K562 (cell line): ENCODE measurements at regions not wholly inside any gene's neighbourhood (a gene's known extent, or its start where the extent isn't known, plus 50 kb on each side); places are given as distances from the start of the nearest gene placed in this dataset.

Experiments
- CBX5 ChIP-seq: IDR thresholded peaks from 2 replicates; pipeline ENCODE4 v1.6.1; 2014; ENCODE audit warnings: low read depth, borderline replicate concordance
- NFIC ChIP-seq: fragments of 450-650 bp; IDR thresholded peaks from 2 replicates; pipeline ENCODE4 v1.6.1; 2017; ENCODE audit warnings: mild to moderate bottlenecking, inconsistent platforms
- POLR2AphosphoS5 ChIP-seq: IDR thresholded peaks from 2 replicates; pipeline ENCODE4 v1.6.1; 2011; ENCODE audit warnings: mild to moderate bottlenecking, low read depth, low read length, moderate library complexity; ENCODE audit not compliant: control insufficient read depth, insufficient read depth
- ZFP36 ChIP-seq: fragments of 150-350 bp; IDR thresholded peaks from 2 replicates; pipeline ENCODE4 v1.6.1; 2018; ENCODE audit warnings: low read length, low read depth; ENCODE audit not compliant: partially characterized antibody
- TF ChIP-seq, protein P1 (sequence below), 3 experiments: IDR thresholded peaks in 2 of 3; conservative IDR thresholded peaks in 1 of 3; 2 replicates each; pipeline ENCODE4 v1.5.1; 2011 to 2012; ENCODE audit warnings: low read length in 3 of 3, mild to moderate bottlenecking in 3 of 3, control low read depth in 2 of 3, improper control_type of control experiment in 1 of 3, inconsistent platforms in 1 of 3, low read depth in 1 of 3, mixed read lengths in 1 of 3, moderate library complexity in 1 of 3; ENCODE audit not compliant: insufficient read depth in 2 of 3

DNA sequence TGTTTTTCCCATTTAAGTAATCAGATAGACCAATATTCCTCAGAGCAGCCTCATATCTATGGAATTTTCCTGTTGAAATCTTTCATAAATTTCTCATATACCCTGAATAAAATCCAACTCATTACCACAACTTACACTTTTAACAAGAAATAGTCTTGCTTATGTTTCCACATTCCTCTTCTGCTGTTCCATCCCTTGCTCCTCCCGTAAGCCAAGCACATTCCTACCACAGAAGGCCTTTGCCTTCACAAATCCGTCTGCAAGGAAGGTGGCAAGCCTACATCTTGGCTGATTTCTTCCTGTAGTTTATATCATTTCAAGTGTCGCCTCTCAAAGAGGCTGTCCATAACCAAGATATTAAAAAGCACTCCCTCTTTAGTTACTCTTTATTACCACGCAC is 127.7 kb downstream of the C12orf50 start:
- TF ChIP-seq ZFP36 (no peak), CBX5 (no peak), NFIC (no peak), POLR2AphosphoS5 (no peak)
- TF ChIP-seq, protein P1, sequence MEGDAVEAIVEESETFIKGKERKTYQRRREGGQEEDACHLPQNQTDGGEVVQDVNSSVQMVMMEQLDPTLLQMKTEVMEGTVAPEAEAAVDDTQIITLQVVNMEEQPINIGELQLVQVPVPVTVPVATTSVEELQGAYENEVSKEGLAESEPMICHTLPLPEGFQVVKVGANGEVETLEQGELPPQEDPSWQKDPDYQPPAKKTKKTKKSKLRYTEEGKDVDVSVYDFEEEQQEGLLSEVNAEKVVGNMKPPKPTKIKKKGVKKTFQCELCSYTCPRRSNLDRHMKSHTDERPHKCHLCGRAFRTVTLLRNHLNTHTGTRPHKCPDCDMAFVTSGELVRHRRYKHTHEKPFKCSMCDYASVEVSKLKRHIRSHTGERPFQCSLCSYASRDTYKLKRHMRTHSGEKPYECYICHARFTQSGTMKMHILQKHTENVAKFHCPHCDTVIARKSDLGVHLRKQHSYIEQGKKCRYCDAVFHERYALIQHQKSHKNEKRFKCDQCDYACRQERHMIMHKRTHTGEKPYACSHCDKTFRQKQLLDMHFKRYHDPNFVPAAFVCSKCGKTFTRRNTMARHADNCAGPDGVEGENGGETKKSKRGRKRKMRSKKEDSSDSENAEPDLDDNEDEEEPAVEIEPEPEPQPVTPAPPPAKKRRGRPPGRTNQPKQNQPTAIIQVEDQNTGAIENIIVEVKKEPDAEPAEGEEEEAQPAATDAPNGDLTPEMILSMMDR (IDR thresholded peaks at IDR 0.05 in 2 of 3, conservative IDR thresholded peaks at IDR 0.05 in 1 of 3; ENCODE audit: insufficient read depth in 2 of 3, low read depth in 1 of 3, low read length in 3 of 3): no peak
